ENCODE measurements at regions not wholly inside any gene's neighbourhood (a gene's known extent, or its start where the extent isn't known, plus 50 kb on each side); places are given as distances from the start of the nearest gene placed in this dataset.

GRCh38 chr2:2638547-2639220, 307.6 kb upstream of the MYT1L start:
- no peaks in the 10 kb centered on the region for H3K4me1 ChIP-seq
- H3K27me3 ChIP-seq, result no peaks in the 10 kb centered on the region
- no peak overlapping the region for H3K27ac ChIP-seq
- TF ChIP-seq CTCF (IDR thresholded peaks at IDR 0.05) (no peak), POLR2A (IDR thresholded peaks at IDR 0.05) (no peak)
- no peak for DNase-seq
- H3K4me3 ChIP-seq, result no peak overlapping the region
- intact Hi-C loops (cut with DNase I; ENCODE audit: low total_unique reads), result no loop called here
- H3K36me3 ChIP-seq, result no peaks in the 10 kb centered on the region
- no peaks in the 10 kb centered on the region for H3K9me3 ChIP-seq

GRCh38 chr2:2636813-2637212, 305.7 kb upstream of the MYT1L start:
- Histone ChIP-seq H3K4me3 (no peak overlapping the region), H3K4me1 (no peaks in the 10 kb centered on the region), H3K36me3 (no peaks in the 10 kb centered on the region), H3K27me3 (no peaks in the 10 kb centered on the region), H3K27ac (no peak overlapping the region), H3K9me3 (no peaks in the 10 kb centered on the region)
- intact Hi-C loops (cut with DNase I; ENCODE audit: low total_unique reads), result no loop called here
- TF ChIP-seq POLR2A (IDR thresholded peaks at IDR 0.05), result no peak
- TF ChIP-seq CTCF (IDR thresholded peaks at IDR 0.05), result no peak
- no peak for DNase-seq

- H3K4me1 ChIP-seq, result no peaks in the 10 kb centered on the region
- DNase-seq, result no peak
- H3K27me3 ChIP-seq, result no peaks in the 10 kb centered on the region
- TF ChIP-seq CTCF (IDR thresholded peaks at IDR 0.05), result no peak
- no peak for TF ChIP-seq POLR2A (IDR thresholded peaks at IDR 0.05)
- H3K36me3 ChIP-seq, result no peaks in the 10 kb centered on the region
- no peak overlapping the region for H3K4me3 ChIP-seq
- no peaks in the 10 kb centered on the region for H3K9me3 ChIP-seq
- intact Hi-C loops (cut with DNase I; ENCODE audit: low total_unique reads), result no loop called here
- H3K27ac ChIP-seq, result no peak overlapping the region
These were observed 304.0 kb upstream of the MYT1L start for GRCh38 chr2:2635025-2635528.

GRCh38 chr2:2633017-2633416, 301.9 kb upstream of the MYT1L start:
- no peaks in the 10 kb centered on the region for H3K9me3 ChIP-seq
- no peak for DNase-seq
- H3K36me3 ChIP-seq, result no peaks in the 10 kb centered on the region
- intact Hi-C loops (cut with DNase I; ENCODE audit: low total_unique reads), result no loop called here
- no peak overlapping the region for H3K4me3 ChIP-seq
- H3K27ac ChIP-seq, result no peak overlapping the region
- no peaks in the 10 kb centered on the region for H3K27me3 ChIP-seq
- H3K4me1 ChIP-seq, result no peaks in the 10 kb centered on the region
- no peak for TF ChIP-seq CTCF (IDR thresholded peaks at IDR 0.05)
- no peak for TF ChIP-seq POLR2A (IDR thresholded peaks at IDR 0.05)

- Histone ChIP-seq H3K27me3 (no peaks in the 10 kb centered on the region), H3K9me3 (no peaks in the 10 kb centered on the region), H3K4me1 (no peaks in the 10 kb centered on the region), H3K4me3 (no peak overlapping the region), H3K27ac (no peak overlapping the region), H3K36me3 (no peaks in the 10 kb centered on the region)
- no peak for DNase-seq
- TF ChIP-seq POLR2A (IDR thresholded peaks at IDR 0.05) (no peak), CTCF (IDR thresholded peaks at IDR 0.05) (no peak)
- intact Hi-C loops (cut with DNase I; ENCODE audit: low total_unique reads), result no loop called here
These were observed 292.9 kb upstream of the MYT1L start for GRCh38 chr2:2623939-2624338.

Data from uterus (tissue), 3 donors.